GM23248 (cell line): ENCODE measurements at regions not wholly inside any gene's neighbourhood (a gene's known extent, or its start where the extent isn't known, plus 50 kb on each side); places are given as distances from the start of the nearest gene placed in this dataset.

Source experiments
- DNase-seq: peaks from one replicate; pipeline ENCODE4 v3.0.0-alpha.2; 2015
- H2AFZ ChIP-seq: fragments of 200-600 bp; sonication (generic); 2 replicates; pipeline ENCODE4 v1.6.1; 2016; ENCODE audit warnings: antibody characterized with exemption
- H3F3A ChIP-seq: fragments of 200-600 bp; sonication (generic); 2 replicates; pipeline ENCODE4 v1.6.1; 2016; ENCODE audit warnings: mild to moderate bottlenecking, antibody characterized with exemption, mixed run types; ENCODE audit not compliant: insufficient read depth
- H3K27ac ChIP-seq: fragments of 200-600 bp; sonication (generic); 2 replicates; pipeline ENCODE4 v1.5.1; 2016; ENCODE audit warnings: mild to moderate bottlenecking
- H3K27me3 ChIP-seq: fragments of 200-600 bp; sonication (generic); replicated peaks from 2 replicates; pipeline ENCODE4 v1.6.1; 2016; ENCODE audit warnings: mild to moderate bottlenecking; ENCODE audit not compliant: insufficient read depth
- H3K36me3 ChIP-seq: fragments of 200-600 bp; sonication (generic); 2 replicates; pipeline ENCODE4 v1.6.1; 2016; ENCODE audit warnings: low read depth, mild to moderate bottlenecking
- H3K4me1 ChIP-seq: fragments of 200-600 bp; sonication (generic); 2 replicates; pipeline ENCODE4 v1.6.1; 2016; ENCODE audit warnings: mild to moderate bottlenecking; ENCODE audit not compliant: insufficient read depth
- H3K4me2 ChIP-seq: fragments of 200-600 bp; sonication (generic); one replicate; pipeline ENCODE4 v1.6.1; 2016; ENCODE audit warnings: mild to moderate bottlenecking; ENCODE audit not compliant: unreplicated experiment
- H3K4me3 ChIP-seq: fragments of 200-600 bp; sonication (generic); 2 replicates; pipeline ENCODE4 v1.5.1; 2016; ENCODE audit warnings: mild to moderate bottlenecking
- H3K79me2 ChIP-seq: fragments of 200-600 bp; sonication (generic); 2 replicates; pipeline ENCODE4 v1.6.1; 2016; ENCODE audit warnings: mild to moderate bottlenecking; ENCODE audit not compliant: insufficient read depth
- H3K9ac ChIP-seq: fragments of 200-600 bp; sonication (generic); 2 replicates; pipeline ENCODE4 v1.6.1; 2016; ENCODE audit warnings: mild to moderate bottlenecking
- H3K9me2 ChIP-seq: fragments of 200-600 bp; sonication (generic); 2 replicates; pipeline ENCODE4 v1.6.1; 2016; ENCODE audit warnings: mixed run types, mild to moderate bottlenecking, moderate library complexity; ENCODE audit not compliant: insufficient read depth
- H3K9me3 ChIP-seq: fragments of 200-600 bp; sonication (generic); one replicate; pipeline ENCODE4 v1.6.1; 2017; ENCODE audit warnings: low read depth
- H4K20me1 ChIP-seq: fragments of 200-600 bp; sonication (generic); 2 replicates; pipeline ENCODE4 v1.6.0; 2016; ENCODE audit not compliant: insufficient read depth
- EZH2 ChIP-seq: fragments of 200-600 bp; sonication (generic); IDR thresholded peaks from 2 replicates; pipeline ENCODE4 v1.6.1; 2018; ENCODE audit warnings: antibody characterized with exemption, mild to moderate bottlenecking; ENCODE audit not compliant: insufficient read depth, poor library complexity, severe bottlenecking
- EZH2phosphoT487 ChIP-seq: fragments of 200-600 bp; sonication (generic); IDR thresholded peaks from 2 replicates; pipeline ENCODE4 v1.6.1; 2018; ENCODE audit warnings: antibody characterized with exemption, moderate library complexity, mild to moderate bottlenecking, low read depth; ENCODE audit not compliant: insufficient read depth
- WGBS, 2 experiments: methylation state at CpG; one replicate each; pipeline ENCODE4 v1.1.6; 2015 to 2017; ENCODE audit warnings: low lambda C conversion rate in 2 of 2, low coverage in 1 of 2; ENCODE audit errors: missing lambda C conversion rate in 2 of 2; 5-methylcytosine and 5-hydroxymethylcytosine counted together
- in situ Hi-C: fragments of 300-500 bp; cut with MboI; formaldehyde crosslinking; loops from 2 replicates; pipeline ENCODE4 v1.15.0; 2020

- in situ Hi-C loops = no loop called here
Observed at GRCh38 chr10:89915021-89915420, 213.6 kb downstream of the KIF20B start.

DNA sequence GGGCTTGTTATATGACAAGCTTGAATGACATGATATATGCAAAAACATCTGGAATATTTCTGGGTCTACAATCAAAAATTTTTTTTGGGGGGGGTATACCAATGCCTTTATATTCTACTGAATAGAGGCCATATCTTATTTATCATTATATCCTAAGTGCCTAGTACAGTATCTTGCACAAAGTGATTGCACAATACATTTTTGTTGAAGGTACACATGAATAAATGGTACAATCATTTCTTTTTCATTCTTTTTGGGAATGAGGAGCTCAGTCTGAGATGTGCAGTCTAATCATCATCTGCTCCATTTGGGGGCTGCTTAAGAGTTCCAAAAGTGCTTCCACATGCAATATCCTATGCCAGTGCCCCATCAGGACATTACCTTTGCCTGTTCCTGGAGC lies 214.6 kb downstream of the KIF20B start:
- no peak for TF ChIP-seq EZH2
- TF ChIP-seq EZH2phosphoT487 = no peak
- in situ Hi-C loops = no loop called here

More at GRCh38 chr10:89915021-89915420, 213.6 kb downstream of the KIF20B start:
- Histone ChIP-seq H3K4me3 (no peak overlapping the region), H3K9ac (no peak overlapping the region), H3K4me2 (no peak overlapping the region), H3F3A (no peaks in the 10 kb centered on the region), H3K36me3 (no peaks in the 10 kb centered on the region), H4K20me1 (no peaks in the 10 kb centered on the region), H3K9me3 (no peaks in the 10 kb centered on the region), H2AFZ (no peak overlapping the region), H3K27ac (no peak overlapping the region), H3K27me3 (no peaks in the 10 kb centered on the region), H3K79me2 (no peaks in the 10 kb centered on the region), H3K9me2 (no peaks in the 10 kb centered on the region), H3K4me1 (no peaks in the 10 kb centered on the region)
- no peak for DNase-seq
- TF ChIP-seq EZH2 = no peak
- TF ChIP-seq EZH2phosphoT487 = no peak
- 23 to 27% methylated on average over 2 of the region's 2 CpGs for WGBS, 2 experiments

DNA sequence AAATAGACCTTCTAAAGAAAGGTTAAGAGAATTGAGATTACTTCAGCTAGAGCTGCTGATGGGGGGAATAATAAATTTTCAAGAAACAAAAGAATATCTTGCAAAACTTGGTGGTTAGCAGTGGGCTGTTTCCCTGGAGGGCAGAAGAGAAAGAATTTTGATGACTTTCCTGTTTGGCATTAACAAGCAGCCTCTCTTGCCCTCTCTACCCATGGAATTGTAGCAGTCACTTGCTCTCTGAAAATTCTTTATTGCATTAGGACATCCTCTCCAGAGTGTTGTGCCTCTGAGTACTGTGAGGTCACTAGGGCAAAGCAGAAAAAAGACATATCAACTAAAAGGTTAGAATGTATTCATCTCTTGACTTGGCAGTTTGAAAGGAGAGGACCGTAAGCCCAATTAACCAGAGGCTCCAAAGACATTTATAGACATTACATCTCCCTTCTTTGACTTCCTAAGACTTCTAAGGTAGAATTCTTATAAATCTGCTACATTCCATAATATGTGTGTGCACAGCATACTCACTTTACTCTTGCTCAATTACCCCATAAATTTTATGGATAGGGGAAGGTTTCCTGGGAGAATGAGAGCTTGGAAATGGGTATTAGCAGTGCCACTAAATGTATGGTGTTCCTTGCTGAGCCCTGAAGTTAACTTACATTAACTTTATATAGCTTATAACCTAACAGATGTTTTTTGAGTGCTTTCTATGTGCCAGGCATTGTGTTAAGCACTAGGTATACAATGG lies 215.3 kb downstream of the KIF20B start:
- H3K9me2 ChIP-seq = no peaks in the 10 kb centered on the region
- H3K79me2 ChIP-seq = no peaks in the 10 kb centered on the region
- no peaks in the 10 kb centered on the region for H3K9me3 ChIP-seq
- H3K36me3 ChIP-seq = no peaks in the 10 kb centered on the region
- no peaks in the 10 kb centered on the region for H4K20me1 ChIP-seq
- peak; percentile 3 for DNase-seq
- TF ChIP-seq EZH2phosphoT487 = no peak
- no peak for TF ChIP-seq EZH2
- no peak overlapping the region for H3K4me3 ChIP-seq
- H2AFZ ChIP-seq = no peak overlapping the region
- 5 to 13% methylated on average over 1 of the region's 1 CpG for WGBS, 2 experiments
- H3K4me1 ChIP-seq = no peaks in the 10 kb centered on the region
- in situ Hi-C loops = no loop called here
- no peak overlapping the region for H3K4me2 ChIP-seq
- H3K9ac ChIP-seq = no peak overlapping the region
- H3K27ac ChIP-seq = no peak overlapping the region
- H3K27me3 ChIP-seq = no peaks in the 10 kb centered on the region
- no peaks in the 10 kb centered on the region for H3F3A ChIP-seq

More for the DNA sequence above, 214.6 kb downstream of the KIF20B start:
- Histone ChIP-seq H3K4me3 (no peak overlapping the region), H3K4me1 (no peaks in the 10 kb centered on the region), H3K79me2 (no peaks in the 10 kb centered on the region), H3K9me2 (no peaks in the 10 kb centered on the region), H3K27ac (no peak overlapping the region), H3K27me3 (no peaks in the 10 kb centered on the region), H3K9ac (no peak overlapping the region), H3K9me3 (no peaks in the 10 kb centered on the region), H2AFZ (no peak overlapping the region), H3K4me2 (no peak overlapping the region), H3F3A (no peaks in the 10 kb centered on the region), H3K36me3 (no peaks in the 10 kb centered on the region), H4K20me1 (no peaks in the 10 kb centered on the region)
- DNase-seq = no peak

DNA sequence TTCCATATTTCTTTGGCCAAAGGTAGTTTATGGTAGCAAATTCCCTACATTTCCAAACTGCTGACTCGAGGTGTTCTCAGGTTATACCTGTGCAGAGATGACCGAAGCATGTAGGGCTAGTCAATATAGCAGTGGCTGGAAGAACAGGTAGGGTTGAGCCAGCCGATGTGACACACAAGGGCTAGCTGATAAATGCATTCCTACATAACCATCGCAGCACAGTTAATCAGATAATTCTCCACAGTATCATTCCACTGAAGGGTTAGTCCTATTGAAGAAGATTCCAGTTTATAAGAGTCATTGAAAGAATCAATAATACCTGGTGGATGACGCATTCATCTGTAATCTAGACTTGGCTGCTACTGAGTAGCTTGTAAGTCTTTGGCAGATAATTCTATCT lies 220.0 kb downstream of the KIF20B start:
- TF ChIP-seq EZH2 (no peak), EZH2phosphoT487 (no peak)
- WGBS, 2 experiments = 18 to 19% methylated on average over 5 of the region's 5 CpGs
- Histone ChIP-seq H3K27me3 (no peaks in the 10 kb centered on the region), H3K27ac (no peak overlapping the region), H3K4me1 (no peaks in the 10 kb centered on the region), H3F3A (no peaks in the 10 kb centered on the region), H3K4me2 (no peak overlapping the region), H3K9ac (no peak overlapping the region), H3K4me3 (no peak overlapping the region), H3K9me3 (no peaks in the 10 kb centered on the region), H3K9me2 (no peaks in the 10 kb centered on the region), H2AFZ (no peak overlapping the region), H3K79me2 (no peaks in the 10 kb centered on the region), H4K20me1 (no peaks in the 10 kb centered on the region), H3K36me3 (no peaks in the 10 kb centered on the region)
- DNase-seq = no peak
- in situ Hi-C loops = no loop called here
